Activated naive CD8-positive, alpha-beta T cell (primary cell): ENCODE measurements at regions not wholly inside any gene's neighbourhood (a gene's known extent, or its start where the extent isn't known, plus 50 kb on each side); places are given as distances from the start of the nearest gene placed in this dataset.

Experiments
- H3K27ac Mint-ChIP-seq: one replicate; pipeline ENCODE4 v1.8.0; 2021; ENCODE audit warnings: mixed read lengths
- H3K27me3 Mint-ChIP-seq: one replicate; pipeline ENCODE4 v1.8.0; 2021; ENCODE audit warnings: mixed read lengths
- H3K36me3 Mint-ChIP-seq: one replicate; pipeline ENCODE4 v1.8.0; 2021; ENCODE audit warnings: mixed read lengths
- H3K4me1 Mint-ChIP-seq: one replicate; pipeline ENCODE4 v1.8.0; 2021; ENCODE audit warnings: low read depth, mixed read lengths
- H3K4me3 Mint-ChIP-seq: one replicate; pipeline ENCODE4 v1.8.0; 2021; ENCODE audit warnings: mild to moderate bottlenecking, mixed read lengths
- H3K9me3 Mint-ChIP-seq: one replicate; pipeline ENCODE4 v1.8.0; 2021; ENCODE audit warnings: low read depth, mixed read lengths

DNA sequence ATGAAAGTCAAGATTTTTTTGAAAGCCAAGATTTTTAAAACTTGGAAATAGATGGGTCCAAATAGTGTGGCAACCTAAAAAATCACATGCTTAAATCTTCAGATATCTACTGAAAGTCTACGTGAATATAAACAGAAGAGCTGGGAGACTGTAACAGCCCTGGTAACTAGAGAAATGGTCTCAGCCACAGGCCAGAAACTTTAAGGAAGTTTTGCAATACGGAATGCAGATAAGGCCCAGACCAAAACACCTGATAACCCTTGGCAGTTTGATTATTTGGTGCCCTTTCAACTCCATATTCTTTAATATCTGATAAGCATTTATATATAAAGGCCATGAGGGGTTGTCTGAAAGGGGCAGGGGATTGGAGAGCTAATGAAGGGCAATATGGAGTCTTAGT is 537.3 kb upstream of the TGFBR2 start:
- H3K4me1 Mint-ChIP-seq = no peaks in the 10 kb centered on the region
- peaks cover 6% of the 10 kb centered on the region for H3K27me3 Mint-ChIP-seq
- no peak overlapping the region for H3K27ac Mint-ChIP-seq
- no peak overlapping the region for H3K4me3 Mint-ChIP-seq
- peaks cover 6% of the 10 kb centered on the region for H3K36me3 Mint-ChIP-seq
- peaks cover 7% of the 10 kb centered on the region for H3K9me3 Mint-ChIP-seq

DNA sequence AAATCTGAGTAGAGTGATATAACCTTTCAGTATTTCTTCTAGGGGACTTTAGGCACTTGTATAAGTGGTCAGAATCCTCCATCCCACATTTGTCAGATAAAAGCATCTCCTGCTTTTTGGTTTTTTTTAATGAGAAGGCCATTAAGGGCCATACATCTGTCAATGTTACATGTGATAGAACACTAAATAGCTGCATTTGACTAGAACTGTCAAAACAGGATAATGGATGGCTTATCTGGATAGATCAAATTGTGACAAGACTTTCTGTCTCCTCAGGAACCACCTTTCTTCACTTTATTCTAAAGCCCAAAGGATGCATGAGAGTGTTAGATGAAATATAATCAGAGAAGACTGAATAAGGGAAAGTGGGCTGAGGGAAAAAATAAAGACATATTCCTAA is 533.4 kb upstream of the TGFBR2 start:
- no peak overlapping the region for H3K27ac Mint-ChIP-seq
- H3K9me3 Mint-ChIP-seq = peaks cover 4% of the 10 kb centered on the region
- no peaks in the 10 kb centered on the region for H3K4me1 Mint-ChIP-seq
- H3K27me3 Mint-ChIP-seq = no peaks in the 10 kb centered on the region
- H3K36me3 Mint-ChIP-seq = no peaks in the 10 kb centered on the region
- no peak overlapping the region for H3K4me3 Mint-ChIP-seq

DNA sequence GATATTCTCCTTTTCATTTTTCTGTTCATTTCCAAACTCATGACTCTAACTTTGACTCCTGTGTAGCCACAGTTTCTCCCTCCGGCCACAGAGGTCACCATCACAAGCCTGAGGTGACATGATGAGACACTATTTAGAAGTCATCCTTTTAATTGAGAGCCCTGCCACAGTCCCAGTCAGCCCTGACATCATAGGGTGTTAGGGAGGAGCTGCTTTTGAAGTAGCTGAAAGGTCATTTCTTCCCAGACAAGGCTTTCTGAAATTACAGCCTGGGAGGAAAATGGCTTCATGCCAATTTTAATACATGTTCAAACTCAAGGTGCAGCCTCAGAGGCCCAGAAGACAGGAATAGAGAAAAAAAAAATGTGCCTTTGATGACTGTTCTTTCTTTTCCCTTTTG is 532.8 kb upstream of the TGFBR2 start:
- no peaks in the 10 kb centered on the region for H3K4me1 Mint-ChIP-seq
- H3K36me3 Mint-ChIP-seq = no peaks in the 10 kb centered on the region
- H3K4me3 Mint-ChIP-seq = no peak overlapping the region
- H3K27me3 Mint-ChIP-seq = no peaks in the 10 kb centered on the region
- H3K9me3 Mint-ChIP-seq = peaks cover 4% of the 10 kb centered on the region
- H3K27ac Mint-ChIP-seq = no peak overlapping the region

DNA sequence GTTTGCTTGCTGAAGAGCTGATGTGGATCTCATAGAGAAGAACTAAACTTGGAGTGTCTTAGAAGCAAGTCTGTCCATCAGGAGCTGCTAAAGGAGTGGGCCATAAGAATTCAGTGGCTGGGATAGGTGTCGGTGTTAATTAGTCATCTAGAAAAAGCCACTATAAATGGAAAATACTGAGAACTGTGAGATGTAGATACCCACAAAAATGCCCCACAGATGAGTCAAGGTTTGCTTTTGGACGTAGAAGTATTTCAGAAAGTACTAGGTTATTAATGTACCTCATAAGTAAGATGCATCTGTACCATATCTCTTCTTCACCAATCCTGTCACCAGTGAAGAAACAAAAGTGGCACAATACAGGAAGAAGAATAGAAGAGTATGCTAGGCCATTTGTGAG is 530.9 kb upstream of the TGFBR2 start:
- H3K9me3 Mint-ChIP-seq = peaks cover 4% of the 10 kb centered on the region
- H3K27ac Mint-ChIP-seq = no peak overlapping the region
- H3K36me3 Mint-ChIP-seq = peaks cover under 1% of the 10 kb centered on the region
- H3K4me3 Mint-ChIP-seq = no peak overlapping the region
- H3K4me1 Mint-ChIP-seq = no peaks in the 10 kb centered on the region
- no peaks in the 10 kb centered on the region for H3K27me3 Mint-ChIP-seq

DNA sequence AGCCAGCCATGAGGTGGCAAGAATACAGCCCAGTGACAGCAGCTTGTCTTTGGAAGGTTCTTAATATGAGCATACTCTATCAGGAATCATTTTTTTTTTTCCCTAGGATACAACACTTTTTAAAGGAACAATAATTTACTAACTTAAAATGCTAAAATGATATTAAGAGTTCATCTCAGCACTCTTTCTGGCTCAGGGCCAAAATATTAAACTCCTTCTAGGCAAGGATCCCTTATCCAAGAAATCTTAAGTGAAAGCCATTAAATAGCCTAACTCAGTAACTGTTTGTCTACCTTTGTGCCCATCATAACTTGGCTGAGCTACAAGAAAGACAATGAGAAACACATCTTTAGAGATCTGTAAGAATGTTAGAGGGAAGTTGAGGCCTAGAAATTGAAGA is 529.5 kb upstream of the TGFBR2 start:
- Mint-ChIP-seq H3K27me3 (no peaks in the 10 kb centered on the region), H3K4me1 (no peaks in the 10 kb centered on the region), H3K9me3 (peaks cover 4% of the 10 kb centered on the region), H3K27ac (no peak overlapping the region), H3K4me3 (no peak overlapping the region), H3K36me3 (peaks cover 2% of the 10 kb centered on the region)

DNA sequence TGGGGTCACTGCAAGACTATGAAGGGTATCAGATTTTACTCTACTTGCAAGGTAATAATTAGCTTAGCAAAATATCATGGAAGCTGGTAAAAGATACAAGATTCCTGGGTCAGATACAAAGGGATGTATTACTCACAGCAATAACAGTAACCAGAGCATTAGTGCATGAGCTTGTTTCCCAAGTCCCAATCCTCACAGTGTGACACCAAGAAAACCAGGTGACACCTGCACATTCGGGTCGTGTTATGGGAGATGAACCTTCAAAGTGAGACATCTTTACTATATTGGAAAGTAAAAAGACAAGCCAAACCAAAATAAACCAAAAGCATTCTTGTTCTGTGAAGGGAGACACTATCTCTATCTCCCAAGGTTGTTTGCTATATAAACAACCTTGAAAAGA is 528.7 kb upstream of the TGFBR2 start:
- no peak overlapping the region for H3K4me3 Mint-ChIP-seq
- H3K36me3 Mint-ChIP-seq = peaks cover 4% of the 10 kb centered on the region

DNA sequence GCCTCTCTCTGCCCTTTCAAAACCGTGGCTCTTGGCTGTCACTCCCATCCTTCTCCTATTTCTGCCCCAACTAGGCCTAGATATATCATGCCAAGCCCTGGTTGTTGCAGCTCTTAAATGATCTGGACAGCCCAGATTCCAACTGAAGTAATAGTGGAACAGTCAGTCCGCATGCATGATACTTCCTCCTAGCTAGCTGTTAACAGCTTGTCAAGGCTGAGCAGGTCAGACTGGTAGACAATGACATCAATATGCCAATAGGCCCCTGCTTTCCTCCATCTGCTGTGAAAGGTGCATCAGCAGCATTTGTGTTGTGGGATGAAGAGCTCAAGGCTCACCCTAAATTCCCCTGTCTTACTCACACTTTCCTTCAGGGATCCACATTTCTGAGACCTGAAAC is 527.7 kb upstream of the TGFBR2 start:
- H3K36me3 Mint-ChIP-seq = peaks cover 4% of the 10 kb centered on the region
- no peaks in the 10 kb centered on the region for H3K4me1 Mint-ChIP-seq
- H3K27me3 Mint-ChIP-seq = peaks cover 6% of the 10 kb centered on the region
- H3K4me3 Mint-ChIP-seq = no peak overlapping the region
- H3K27ac Mint-ChIP-seq = no peak overlapping the region
- peaks cover 4% of the 10 kb centered on the region for H3K9me3 Mint-ChIP-seq

More for the DNA sequence above, 528.7 kb upstream of the TGFBR2 start:
- H3K9me3 Mint-ChIP-seq = peaks cover 4% of the 10 kb centered on the region
- no peaks in the 10 kb centered on the region for H3K4me1 Mint-ChIP-seq
- H3K27ac Mint-ChIP-seq = no peak overlapping the region
- peaks cover 2% of the 10 kb centered on the region for H3K27me3 Mint-ChIP-seq

DNA sequence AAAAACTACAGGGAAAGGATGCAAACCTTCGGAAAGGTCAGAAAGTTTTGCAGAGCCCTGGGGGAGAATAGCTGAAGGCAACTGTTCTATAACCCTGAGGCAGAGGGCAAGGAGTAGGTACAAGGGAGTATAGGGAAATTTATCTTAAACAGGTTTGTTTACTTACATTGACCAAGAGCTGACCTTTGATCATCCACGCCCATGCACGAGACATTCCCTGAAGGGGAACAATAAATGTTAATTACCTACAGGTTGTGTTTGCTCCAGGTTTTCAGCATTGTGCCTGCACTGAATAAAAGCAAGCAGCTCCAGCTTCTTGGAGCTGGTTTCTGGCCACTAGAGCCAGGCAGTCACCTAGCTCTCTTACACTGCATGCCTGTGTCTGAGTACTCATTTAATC is 524.5 kb upstream of the TGFBR2 start:
- Mint-ChIP-seq H3K27ac (no peak overlapping the region), H3K4me3 (no peak overlapping the region), H3K27me3 (peaks cover 11% of the 10 kb centered on the region)

DNA sequence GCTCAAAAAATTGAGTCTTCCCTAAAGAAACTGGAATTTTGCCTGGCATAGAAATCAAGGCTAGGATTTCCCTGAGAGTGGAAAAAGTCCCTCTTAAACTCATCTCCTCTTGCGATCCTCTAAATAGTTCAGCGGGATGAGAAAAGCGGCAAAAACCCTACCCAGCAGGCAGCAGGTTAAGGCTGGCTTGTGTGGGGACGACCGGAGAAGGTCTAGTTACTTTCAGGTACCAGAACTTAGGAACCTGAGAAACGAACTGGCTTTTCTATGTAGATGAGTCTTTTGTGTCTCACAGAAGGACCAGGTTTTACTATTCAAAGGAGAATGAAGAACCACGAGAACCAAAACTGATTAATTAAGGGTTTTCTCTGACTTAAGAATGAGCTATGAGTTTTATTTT is 523.7 kb upstream of the TGFBR2 start:
- H3K36me3 Mint-ChIP-seq = peaks cover 4% of the 10 kb centered on the region
- H3K27me3 Mint-ChIP-seq = peaks cover 11% of the 10 kb centered on the region
- no peaks in the 10 kb centered on the region for H3K9me3 Mint-ChIP-seq
- H3K4me1 Mint-ChIP-seq = peaks cover 15% of the 10 kb centered on the region
- no peak overlapping the region for H3K27ac Mint-ChIP-seq
- H3K4me3 Mint-ChIP-seq = no peak overlapping the region

More for the DNA sequence above, 524.5 kb upstream of the TGFBR2 start:
- Mint-ChIP-seq H3K4me1 (peaks cover 15% of the 10 kb centered on the region), H3K36me3 (peaks cover 4% of the 10 kb centered on the region), H3K9me3 (no peaks in the 10 kb centered on the region)

DNA sequence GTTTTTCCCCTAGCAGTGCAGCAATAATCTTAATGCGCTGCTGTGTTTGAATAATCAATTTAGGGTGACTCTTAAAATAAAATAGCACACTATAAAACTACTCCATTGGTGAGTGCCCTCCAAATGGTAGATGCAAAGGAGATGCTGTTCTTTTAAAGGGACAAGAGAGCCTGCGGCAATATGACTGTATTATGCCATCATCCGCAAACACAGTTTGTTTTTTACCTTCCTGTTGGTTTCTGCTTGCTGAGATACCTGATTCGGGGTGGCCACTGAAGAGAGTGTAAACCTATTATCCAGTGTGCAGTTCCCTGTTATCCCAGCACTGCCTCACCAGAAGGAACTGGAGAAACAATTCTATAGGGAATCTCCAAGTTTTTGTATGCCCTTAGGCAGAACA is 523.1 kb upstream of the TGFBR2 start:
- peaks cover 11% of the 10 kb centered on the region for H3K27me3 Mint-ChIP-seq
- H3K4me1 Mint-ChIP-seq = peaks cover 15% of the 10 kb centered on the region
- H3K27ac Mint-ChIP-seq = no peak overlapping the region
- H3K4me3 Mint-ChIP-seq = no peak overlapping the region
- H3K36me3 Mint-ChIP-seq = peaks cover 4% of the 10 kb centered on the region
- H3K9me3 Mint-ChIP-seq = no peaks in the 10 kb centered on the region

DNA sequence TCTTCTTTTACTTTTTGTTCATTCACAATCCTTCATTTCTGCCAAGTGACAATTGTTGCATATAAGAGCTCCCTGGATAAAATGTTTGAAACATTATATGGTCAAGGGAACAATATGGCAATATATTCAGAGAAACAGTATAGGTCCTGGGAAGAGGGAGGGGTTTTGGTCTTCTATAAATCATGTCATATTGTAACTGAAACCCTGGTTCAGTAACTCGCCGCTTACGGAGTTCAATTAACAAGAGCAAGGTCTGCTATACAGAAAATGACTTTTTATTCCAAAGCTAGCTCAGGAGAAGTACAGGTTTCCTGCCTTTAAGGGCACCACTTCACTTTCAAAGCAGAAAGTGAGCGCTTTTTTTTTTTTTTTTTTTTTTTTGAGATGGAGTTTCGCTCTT is 522.1 kb upstream of the TGFBR2 start:
- H3K9me3 Mint-ChIP-seq = no peaks in the 10 kb centered on the region
- H3K4me1 Mint-ChIP-seq = peaks cover 15% of the 10 kb centered on the region
- H3K4me3 Mint-ChIP-seq = no peak overlapping the region
- peaks cover 12% of the 10 kb centered on the region for H3K27me3 Mint-ChIP-seq
- H3K27ac Mint-ChIP-seq = no peak overlapping the region
- peaks cover 4% of the 10 kb centered on the region for H3K36me3 Mint-ChIP-seq

DNA sequence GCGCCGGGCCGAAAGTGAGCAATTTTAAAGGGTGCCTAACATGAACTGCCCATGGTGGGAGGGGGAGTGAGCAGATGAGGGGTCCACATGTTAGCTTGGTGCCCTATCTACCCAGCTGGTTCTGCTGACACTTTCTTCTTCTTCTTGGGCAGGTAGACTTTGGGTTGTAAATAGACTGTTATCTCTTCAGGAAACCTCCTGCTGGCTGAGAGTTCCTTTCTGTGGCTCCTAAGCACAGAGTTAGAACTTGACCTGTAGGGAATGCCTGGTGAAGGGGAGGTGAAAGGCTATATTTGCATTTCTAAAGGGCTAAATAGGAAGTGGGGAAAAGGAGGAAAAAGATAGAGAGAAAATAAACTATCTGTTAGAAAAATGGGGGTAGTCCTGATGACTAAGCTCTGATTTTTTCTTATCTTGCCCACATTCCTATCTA is 521.4 kb upstream of the TGFBR2 start:
- Mint-ChIP-seq H3K27ac (no peak overlapping the region), H3K27me3 (peaks cover 12% of the 10 kb centered on the region), H3K4me3 (no peak overlapping the region), H3K4me1 (peaks cover 15% of the 10 kb centered on the region), H3K9me3 (no peaks in the 10 kb centered on the region), H3K36me3 (peaks cover 4% of the 10 kb centered on the region)

DNA sequence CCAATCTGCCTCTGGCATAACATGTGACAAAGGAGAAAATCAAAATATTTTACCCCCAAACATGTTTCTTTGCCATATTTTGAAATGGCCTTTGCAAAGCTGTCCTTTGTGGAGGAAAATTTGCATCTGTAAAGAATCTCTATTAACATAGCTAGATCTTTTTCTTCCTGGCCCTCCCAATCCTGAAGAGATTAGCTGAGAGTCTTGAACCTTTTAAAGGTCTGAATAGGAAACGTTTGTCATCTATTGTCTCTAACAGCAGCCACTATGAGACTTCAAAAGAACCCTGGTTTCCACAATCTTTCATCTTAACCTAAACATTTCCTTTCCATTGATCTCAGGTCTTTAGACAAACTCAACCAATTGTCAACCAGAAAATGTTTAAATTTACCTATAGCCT is 520.9 kb upstream of the TGFBR2 start:
- Mint-ChIP-seq H3K36me3 (peaks cover 4% of the 10 kb centered on the region), H3K4me1 (peaks cover 15% of the 10 kb centered on the region), H3K27me3 (peaks cover 13% of the 10 kb centered on the region), H3K4me3 (no peak overlapping the region), H3K9me3 (no peaks in the 10 kb centered on the region), H3K27ac (no peak overlapping the region)

DNA sequence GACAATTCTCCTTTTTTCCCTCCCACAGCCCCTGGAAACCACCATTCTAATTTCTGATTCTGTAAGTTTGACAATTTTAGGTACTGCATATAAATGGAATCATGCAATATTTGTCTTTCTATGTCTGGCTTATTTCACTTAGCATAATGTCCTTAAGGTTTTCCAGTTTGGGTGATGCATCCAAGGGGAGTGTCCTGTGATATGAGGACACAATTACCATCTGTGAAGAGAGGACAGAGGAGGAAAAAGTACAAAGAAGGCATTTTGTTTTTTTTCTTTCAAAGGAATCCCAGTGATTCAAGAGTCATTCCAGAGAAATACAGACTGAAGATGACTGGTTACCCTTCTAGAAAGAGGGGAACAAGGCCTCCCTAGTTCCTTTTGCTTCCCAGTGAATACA is 514.7 kb upstream of the TGFBR2 start:
- H3K27ac Mint-ChIP-seq = no peak overlapping the region
- no peaks in the 10 kb centered on the region for H3K9me3 Mint-ChIP-seq
- H3K36me3 Mint-ChIP-seq = peaks cover 5% of the 10 kb centered on the region
- H3K27me3 Mint-ChIP-seq = peaks cover 6% of the 10 kb centered on the region
- H3K4me1 Mint-ChIP-seq = no peaks in the 10 kb centered on the region
- no peak overlapping the region for H3K4me3 Mint-ChIP-seq

DNA sequence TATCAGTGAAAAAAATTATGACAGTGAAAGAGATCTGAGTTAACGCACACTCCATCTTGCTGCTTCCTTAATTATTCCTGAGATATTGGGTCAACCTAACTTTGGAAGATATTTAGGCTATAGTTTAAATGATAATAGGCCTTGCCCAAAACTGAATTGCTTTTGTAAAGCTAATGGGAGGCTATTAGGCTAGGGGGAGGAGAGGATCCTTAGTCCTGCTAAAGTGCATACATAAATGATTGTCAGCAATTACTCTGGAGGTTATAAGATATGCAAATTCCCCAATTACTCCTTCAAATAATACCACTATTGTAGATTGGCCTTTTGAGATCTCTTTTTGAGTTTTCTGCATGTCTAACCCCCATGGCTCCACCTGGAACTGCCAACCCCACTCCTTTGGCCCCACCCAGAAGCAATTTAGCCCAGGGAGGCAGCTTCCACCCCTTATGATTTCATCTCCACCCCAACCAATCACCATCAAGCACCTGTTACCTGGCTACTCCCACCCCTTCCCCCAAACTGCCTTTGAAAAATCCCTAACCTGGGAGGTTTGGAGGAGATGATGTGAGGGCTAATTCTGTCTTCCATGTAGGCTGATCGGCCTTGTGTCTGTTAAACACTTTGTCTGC is 509.3 kb upstream of the TGFBR2 start:
- no peaks in the 10 kb centered on the region for H3K9me3 Mint-ChIP-seq
- peaks cover 7% of the 10 kb centered on the region for H3K4me1 Mint-ChIP-seq
- no peak overlapping the region for H3K27ac Mint-ChIP-seq
- peaks cover 3% of the 10 kb centered on the region for H3K36me3 Mint-ChIP-seq
- H3K4me3 Mint-ChIP-seq = no peak overlapping the region
- H3K27me3 Mint-ChIP-seq = peaks cover 3% of the 10 kb centered on the region

DNA sequence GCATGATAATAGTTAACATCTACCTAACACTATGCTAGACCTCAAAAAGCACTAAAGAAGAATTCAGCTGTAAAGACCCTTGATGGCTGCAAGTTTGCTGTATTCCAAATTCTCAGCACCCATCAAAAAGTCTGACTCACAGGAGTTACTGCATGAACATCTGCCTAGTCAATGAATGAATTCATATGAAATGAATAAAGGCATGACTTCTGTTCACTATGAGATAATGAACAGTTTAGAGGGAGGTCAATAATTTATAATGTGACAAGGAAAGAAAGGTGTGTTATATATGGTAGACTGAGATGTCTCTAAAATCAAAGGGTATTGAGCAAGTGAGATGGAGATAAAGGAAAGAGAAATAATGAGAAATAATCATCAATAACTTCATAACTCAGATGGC is 508.2 kb upstream of the TGFBR2 start:
- Mint-ChIP-seq H3K4me3 (no peak overlapping the region), H3K36me3 (no peaks in the 10 kb centered on the region), H3K27ac (no peak overlapping the region), H3K4me1 (peaks cover 7% of the 10 kb centered on the region), H3K9me3 (no peaks in the 10 kb centered on the region), H3K27me3 (no peaks in the 10 kb centered on the region)
